Endothelial cell (in vitro differentiated cells): ENCODE measurements at regions not wholly inside any gene's neighbourhood (a gene's known extent, or its start where the extent isn't known, plus 50 kb on each side); places are given as distances from the start of the nearest gene placed in this dataset.

Source experiments
- DNase-seq: peaks from one replicate; pipeline ENCODE4 v3.0.0; 2021; ENCODE audit warnings: low spot score
- H3K27ac Mint-ChIP-seq: one replicate; pipeline ENCODE4 v1.8.0; 2021; ENCODE audit warnings: mixed read lengths, inconsistent platforms; ENCODE audit not compliant: unreplicated experiment
- H3K27me3 Mint-ChIP-seq: one replicate; pipeline ENCODE4 v1.8.0; 2021; ENCODE audit warnings: mild to moderate bottlenecking, moderate library complexity, mixed read lengths, inconsistent platforms; ENCODE audit not compliant: unreplicated experiment
- H3K36me3 Mint-ChIP-seq: one replicate; pipeline ENCODE4 v1.8.0; 2021; ENCODE audit warnings: mild to moderate bottlenecking, low read depth, mixed read lengths, inconsistent platforms; ENCODE audit not compliant: unreplicated experiment
- H3K4me1 Mint-ChIP-seq: one replicate; pipeline ENCODE4 v1.8.0; 2021; ENCODE audit warnings: mild to moderate bottlenecking, mixed read lengths, inconsistent platforms; ENCODE audit not compliant: unreplicated experiment
- H3K4me3 Mint-ChIP-seq: one replicate; pipeline ENCODE4 v1.8.0; 2021; ENCODE audit warnings: mild to moderate bottlenecking, mixed read lengths, inconsistent platforms; ENCODE audit not compliant: unreplicated experiment
- H3K9me3 Mint-ChIP-seq: one replicate; pipeline ENCODE4 v1.8.0; 2021; ENCODE audit warnings: mixed read lengths, inconsistent platforms; ENCODE audit not compliant: unreplicated experiment
- CTCF ChIP-seq: fragments of 200-600 bp; sonication (generic); IDR thresholded peaks from one replicate; pipeline ENCODE4 v1.5.0; 2021; ENCODE audit warnings: antibody characterized with exemption; ENCODE audit not compliant: unreplicated experiment

- Mint-ChIP-seq H3K27me3 (peaks cover 11% of the 10 kb centered on the region), H3K36me3 (no peaks in the 10 kb centered on the region), H3K9me3 (no peaks in the 10 kb centered on the region), H3K4me3 (no peak overlapping the region), H3K27ac (no peak overlapping the region), H3K4me1 (peaks cover 37% of the 10 kb centered on the region)
- DNase-seq: no peak
- TF ChIP-seq CTCF: no peak
These were observed 516.8 kb upstream of the PROK2 start for GRCh38 chr3:72301779-72302178.

GRCh38 chr3:72300621-72301020 is 515.7 kb upstream of the PROK2 start:
- TF ChIP-seq CTCF: no peak
- no peak overlapping the region for H3K4me3 Mint-ChIP-seq
- no peak for DNase-seq
- no peak overlapping the region for H3K27ac Mint-ChIP-seq
- H3K27me3 Mint-ChIP-seq: peaks cover 11% of the 10 kb centered on the region
- no peaks in the 10 kb centered on the region for H3K9me3 Mint-ChIP-seq
- H3K4me1 Mint-ChIP-seq: peaks cover 36% of the 10 kb centered on the region
- H3K36me3 Mint-ChIP-seq: no peaks in the 10 kb centered on the region

DNA sequence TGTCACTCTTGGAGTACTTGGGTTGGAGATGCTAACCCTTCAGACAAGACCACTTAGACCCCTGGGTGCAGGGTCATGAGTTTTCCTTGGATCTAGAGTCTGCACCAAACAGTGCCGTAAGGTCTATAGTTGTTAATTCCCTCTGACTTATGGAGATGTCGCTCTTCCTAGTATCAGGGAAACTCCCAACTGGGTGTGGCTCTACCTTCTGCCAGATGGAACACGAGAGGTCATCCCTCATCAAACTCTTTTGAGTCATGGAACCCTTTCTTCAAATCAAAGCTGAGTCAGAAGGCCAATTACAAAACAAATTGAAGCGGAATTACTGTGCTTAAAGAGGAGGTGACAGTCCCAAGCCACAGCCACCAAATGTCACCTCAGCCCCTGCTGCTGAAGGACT is 514.9 kb upstream of the PROK2 start:
- DNase-seq: no peak
- no peak overlapping the region for H3K4me3 Mint-ChIP-seq
- H3K9me3 Mint-ChIP-seq: no peaks in the 10 kb centered on the region
- TF ChIP-seq CTCF: no peak
- peaks cover 7% of the 10 kb centered on the region for H3K27me3 Mint-ChIP-seq
- no peaks in the 10 kb centered on the region for H3K36me3 Mint-ChIP-seq
- H3K27ac Mint-ChIP-seq: no peak overlapping the region
- peaks cover 31% of the 10 kb centered on the region for H3K4me1 Mint-ChIP-seq

DNA sequence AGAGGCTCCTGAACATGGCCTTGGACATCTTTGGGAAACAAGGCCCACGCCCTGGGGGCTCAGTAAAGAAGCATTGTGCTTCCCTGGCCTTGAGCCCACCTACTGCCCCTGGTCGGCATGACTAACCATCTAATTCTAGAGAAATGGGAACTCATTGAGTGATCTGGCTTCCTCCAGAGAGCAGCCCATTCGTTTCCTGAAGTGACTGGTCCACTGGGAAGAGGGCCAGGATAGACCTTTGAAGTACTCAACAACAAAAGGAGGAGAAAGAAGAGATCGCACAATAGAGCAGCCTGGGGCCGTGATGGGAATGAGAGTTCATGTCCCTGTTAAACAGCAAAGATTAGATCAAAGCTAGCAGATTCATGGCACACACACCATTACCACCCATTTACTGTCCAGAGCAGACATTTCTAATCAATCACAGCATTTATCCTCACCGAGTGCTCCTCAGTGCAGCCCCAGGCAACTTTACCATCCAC is 514.4 kb upstream of the PROK2 start:
- no peaks in the 10 kb centered on the region for H3K36me3 Mint-ChIP-seq
- no peak overlapping the region for H3K27ac Mint-ChIP-seq

More for the DNA sequence above, 514.4 kb upstream of the PROK2 start:
- H3K27me3 Mint-ChIP-seq: peaks cover 5% of the 10 kb centered on the region
- peaks cover 32% of the 10 kb centered on the region for H3K4me1 Mint-ChIP-seq
- no peak for TF ChIP-seq CTCF
- H3K9me3 Mint-ChIP-seq: no peaks in the 10 kb centered on the region
- H3K4me3 Mint-ChIP-seq: no peak overlapping the region
- no peak for DNase-seq
